NOMO-1 treated with dmso at 0.1 percent for 144 hours (cell line): ENCODE measurements at regions not wholly inside any gene's neighbourhood (a gene's known extent, or its start where the extent isn't known, plus 50 kb on each side); places are given as distances from the start of the nearest gene placed in this dataset.

ENCODE experiments used
- DNase-seq: peaks from one replicate; lab custom pipeline; 2025; ENCODE audit not compliant: unreplicated experiment; lab: John Stamatoyannopoulos, UW

- no peak for DNase-seq
These were observed 600.9 kb downstream of the CCDC171 start for GRCh38 chr9:16153741-16154140.

GRCh38 chr9:16154521-16155078 is 601.8 kb downstream of the CCDC171 start:
- DNase-seq, result no peak

DNA sequence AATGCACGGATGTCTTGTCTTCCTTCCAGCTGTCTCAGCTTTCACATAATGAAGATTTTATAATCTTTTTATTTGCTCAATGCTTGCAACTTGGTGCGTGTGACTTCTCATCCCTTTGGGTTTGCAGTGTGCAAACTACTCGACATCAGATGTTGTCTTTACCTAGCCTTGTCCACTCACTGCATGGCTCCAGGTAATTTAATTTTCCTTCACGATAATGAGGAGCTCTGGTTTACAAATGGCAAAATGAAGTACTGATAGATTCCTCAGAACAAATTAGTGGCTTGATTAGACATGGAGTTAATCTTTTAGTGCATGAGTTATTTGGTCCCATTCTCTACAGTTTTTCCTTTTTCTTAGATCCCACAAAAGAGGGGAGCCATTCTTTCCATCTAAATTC is 603.0 kb downstream of the CCDC171 start:
- DNase-seq, result no peak

DNA sequence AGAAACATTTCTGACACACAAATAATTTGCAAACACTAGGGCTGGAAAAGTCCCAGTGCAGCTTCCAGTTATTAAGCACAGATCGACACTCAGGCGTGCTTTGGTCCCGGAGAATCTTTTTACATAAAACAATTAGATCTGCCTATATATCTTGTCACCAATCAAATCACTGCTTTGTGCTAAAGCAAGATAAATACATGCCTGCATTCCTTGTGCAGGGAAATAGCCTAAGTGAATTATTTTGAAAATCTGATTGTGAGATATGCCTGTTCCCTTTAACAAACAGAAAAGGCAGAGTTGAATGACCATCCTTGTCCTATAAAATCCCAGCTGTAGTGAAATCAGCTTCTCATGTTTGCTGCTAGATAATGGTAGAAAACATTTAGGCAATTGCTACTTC is 604.4 kb downstream of the CCDC171 start:
- no peak for DNase-seq

GRCh38 chr9:16157651-16158050 is 604.8 kb downstream of the CCDC171 start:
- DNase-seq, result no peak

DNA sequence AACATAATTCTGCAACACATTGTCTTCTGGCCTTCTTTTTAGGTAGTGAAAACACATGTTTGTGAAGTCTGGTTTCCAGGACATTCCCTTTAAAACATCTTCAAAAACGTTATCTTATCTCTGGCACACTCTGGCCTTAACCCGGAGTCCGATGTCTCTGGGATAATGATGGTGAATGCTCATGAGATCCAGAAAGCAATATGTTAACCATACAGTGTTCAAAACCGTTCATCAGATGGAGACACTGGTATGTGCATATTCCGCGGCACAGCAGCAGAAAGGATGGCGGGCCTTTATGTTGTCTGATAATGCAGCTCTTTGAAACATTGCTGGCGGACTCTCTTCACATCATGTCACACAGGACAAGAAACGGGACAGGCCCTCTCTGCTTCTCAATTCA is 605.2 kb downstream of the CCDC171 start:
- DNase-seq, result no peak

- DNase-seq, result no peak
These were observed 608.6 kb downstream of the CCDC171 start for GRCh38 chr9:16161483-16161882.

DNA sequence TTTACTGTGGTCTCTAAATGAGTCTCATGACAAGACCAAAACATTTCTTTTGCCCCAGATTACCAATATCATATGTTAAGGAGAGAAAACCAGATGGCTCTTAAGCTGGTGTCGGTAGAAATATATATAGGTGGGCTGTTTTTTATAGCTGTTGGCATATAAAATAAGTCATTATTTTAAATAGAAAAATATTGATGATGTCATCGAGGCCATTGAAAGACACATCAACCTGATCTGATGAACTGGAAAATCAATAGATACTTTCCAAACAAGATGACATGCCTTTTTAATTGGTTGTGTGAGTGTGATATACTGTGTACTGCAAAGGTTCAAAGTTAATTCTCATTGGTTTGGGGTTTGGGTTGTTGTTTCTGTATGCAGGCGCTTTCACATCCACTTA is 617.3 kb downstream of the CCDC171 start:
- DNase-seq, result no peak

- no peak for DNase-seq
These were observed 619.1 kb downstream of the CCDC171 start for GRCh38 chr9:16171911-16172310.

- no peak for DNase-seq
These were observed 620.0 kb downstream of the CCDC171 start for GRCh38 chr9:16172796-16173195.

GRCh38 chr9:16174915-16175314 is 622.1 kb downstream of the CCDC171 start:
- DNase-seq, result no peak

GRCh38 chr9:16175461-16175860 is 622.6 kb downstream of the CCDC171 start:
- no peak for DNase-seq

GRCh38 chr9:16178294-16178693 is 625.5 kb downstream of the CCDC171 start:
- DNase-seq, result no peak

GRCh38 chr9:16179566-16179965 is 626.7 kb downstream of the CCDC171 start:
- DNase-seq, result no peak

- no peak for DNase-seq
These were observed 627.2 kb downstream of the CCDC171 start for GRCh38 chr9:16180091-16180490.

DNA sequence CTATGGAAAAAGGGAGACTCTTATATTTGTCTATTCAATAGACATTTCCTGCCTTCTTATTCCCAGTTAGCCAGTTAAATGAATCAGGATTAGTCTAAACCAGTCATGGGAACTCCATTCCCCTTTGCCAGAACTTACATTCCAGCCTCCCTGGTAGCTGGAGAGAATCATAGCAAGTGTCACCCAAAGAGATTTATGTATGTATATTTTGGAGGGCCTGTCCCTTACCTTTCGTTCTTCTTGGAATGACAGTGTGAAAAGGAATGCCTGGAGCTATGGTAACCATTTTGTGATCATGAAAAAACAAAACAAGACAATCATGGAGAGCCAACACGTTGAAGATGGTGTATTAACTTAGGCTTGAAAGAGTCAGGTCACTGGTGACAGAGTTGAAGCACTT is 627.7 kb downstream of the CCDC171 start:
- DNase-seq, result no peak

- no peak for DNase-seq
These were observed 628.7 kb downstream of the CCDC171 start for GRCh38 chr9:16181539-16181938.

DNA sequence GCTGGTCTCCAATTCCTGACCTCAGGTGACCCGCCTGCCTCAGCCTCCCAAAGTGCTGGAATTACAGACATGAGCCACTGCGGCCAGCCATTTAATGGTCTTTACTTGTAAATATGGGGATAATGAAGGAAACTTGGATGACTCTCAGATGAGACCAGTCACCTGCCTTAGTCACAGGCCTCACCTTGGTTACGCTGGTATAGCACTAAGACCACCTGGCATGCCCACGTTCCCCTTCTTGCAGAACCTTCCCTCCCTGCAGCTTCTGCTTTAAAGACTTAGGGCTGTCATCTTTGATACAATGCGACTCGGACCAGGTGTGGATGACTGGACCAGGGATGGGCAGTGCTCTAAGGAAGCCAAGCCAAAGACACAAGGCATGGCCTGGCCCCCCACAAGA is 629.9 kb downstream of the CCDC171 start:
- DNase-seq, result no peak

GRCh38 chr9:16184964-16185646 is 632.3 kb downstream of the CCDC171 start:
- no peak for DNase-seq

DNA sequence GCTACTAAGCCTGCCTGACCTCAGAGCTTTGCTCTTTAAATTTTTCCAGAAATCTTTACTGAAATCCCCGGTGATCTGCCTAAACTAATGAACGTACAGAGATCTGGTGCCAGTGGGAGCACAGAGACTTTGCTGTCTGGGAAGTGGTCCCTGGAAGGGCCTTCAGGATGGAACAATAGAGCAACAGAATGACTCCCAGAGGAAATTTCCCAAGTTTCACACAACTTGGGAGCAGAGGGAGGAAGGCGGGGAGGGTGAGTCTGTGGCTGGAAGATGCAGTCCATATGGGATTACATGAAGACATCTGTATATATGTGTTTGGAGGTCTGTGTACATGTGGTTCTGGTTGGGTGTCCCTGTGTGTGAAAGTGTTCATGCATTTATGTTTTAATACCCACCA is 638.3 kb downstream of the CCDC171 start:
- no peak for DNase-seq

- no peak for DNase-seq
These were observed 639.0 kb downstream of the CCDC171 start for GRCh38 chr9:16191691-16192402.

DNA sequence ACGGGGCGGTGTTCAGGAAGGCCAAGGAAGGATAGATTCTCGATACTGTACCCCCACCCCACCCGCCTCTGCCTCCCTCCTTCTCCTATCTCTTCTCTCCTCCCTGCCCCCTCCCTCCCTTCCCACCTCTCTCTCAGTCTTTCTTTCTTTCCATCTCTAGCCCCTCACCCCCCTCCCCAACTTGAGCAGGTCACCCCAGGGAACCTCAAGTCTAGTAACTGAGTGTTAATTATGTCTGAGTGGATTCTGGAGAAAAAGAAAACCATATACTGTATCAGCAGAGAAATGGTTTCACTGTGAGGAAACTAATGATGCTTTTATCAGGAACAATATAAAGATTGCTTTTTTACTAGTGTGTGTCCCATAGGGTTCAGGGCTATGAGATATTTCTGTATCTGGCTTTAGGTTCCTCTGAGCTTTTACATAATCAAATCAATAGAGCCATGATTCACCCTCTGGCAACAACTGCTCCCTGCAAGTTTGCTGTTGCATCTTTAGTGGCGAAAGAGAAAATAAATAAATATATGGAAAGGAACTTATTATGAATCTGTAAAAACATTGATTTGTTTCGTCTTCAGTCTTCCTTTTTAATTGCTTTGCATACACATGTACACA is 639.7 kb downstream of the CCDC171 start:
- DNase-seq, result no peak
